ENCODE measurements at regions not wholly inside any gene's neighbourhood (a gene's known extent, or its start where the extent isn't known, plus 50 kb on each side); places are given as distances from the start of the nearest gene placed in this dataset.

DNA sequence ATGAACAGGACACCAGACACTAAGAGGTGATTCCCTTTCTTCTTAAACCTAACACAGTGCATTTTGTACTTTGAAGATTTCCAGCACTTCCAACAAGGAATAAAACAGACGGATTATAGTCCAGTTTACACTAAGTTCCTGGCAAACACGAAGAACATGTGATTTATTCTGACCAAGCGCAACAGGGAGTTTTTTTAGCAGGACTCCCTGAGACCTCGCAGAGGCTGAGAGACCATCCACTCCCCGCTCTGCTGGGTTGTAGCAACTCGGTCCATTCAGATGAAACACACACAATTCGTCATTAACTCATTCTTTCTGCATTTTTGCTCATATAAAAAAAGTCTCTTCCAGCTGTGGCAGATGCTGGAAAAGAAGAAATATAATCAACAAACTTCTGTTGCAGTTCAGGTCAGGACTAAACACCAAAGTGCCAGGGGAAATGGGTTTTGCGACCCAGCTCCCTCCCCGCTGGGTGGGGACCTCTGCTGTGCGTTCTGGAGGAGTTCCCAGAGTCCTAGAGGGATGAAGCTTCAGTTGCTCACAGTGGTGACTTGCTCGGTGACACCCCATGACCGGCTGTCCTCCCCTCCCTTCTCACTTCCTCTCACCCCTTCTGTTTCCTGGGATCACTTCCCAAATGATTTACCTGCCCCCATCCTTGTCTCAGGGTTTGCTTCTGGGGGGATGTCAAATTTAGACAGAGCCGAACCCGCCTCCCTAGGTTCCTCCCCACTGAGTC lies 52.5 kb downstream of the KCNF1 start:
- DNase-seq, result no peak

DNA sequence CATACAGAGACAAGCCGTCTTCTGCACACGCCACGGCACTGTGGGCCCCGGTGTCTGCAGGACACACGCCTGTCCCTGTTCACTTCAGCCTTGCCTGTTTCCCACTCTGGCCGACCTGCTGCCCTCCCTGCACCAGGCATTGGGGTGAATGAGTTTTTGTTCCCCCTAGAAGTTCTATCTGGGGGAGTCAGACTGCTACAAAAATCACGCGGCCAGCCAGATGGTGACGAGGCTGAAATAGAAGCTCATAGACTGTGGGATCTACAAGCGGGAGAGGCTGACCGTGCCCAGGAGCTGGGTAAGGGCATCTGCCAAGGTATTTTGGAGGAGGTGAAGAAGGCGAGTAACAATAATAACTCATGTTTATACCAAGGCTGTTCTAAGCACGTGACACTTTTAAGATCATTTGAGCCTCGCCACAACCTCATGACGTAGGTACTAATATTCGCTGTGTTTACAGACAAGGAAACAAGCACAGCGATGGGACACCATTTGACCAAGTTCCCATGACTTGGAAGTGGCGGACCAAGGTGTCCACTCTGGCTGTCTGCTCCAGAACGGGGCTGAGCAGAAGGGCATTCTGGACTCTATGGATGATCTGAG lies 53.6 kb downstream of the KCNF1 start:
- DNase-seq, result no peak

DNA sequence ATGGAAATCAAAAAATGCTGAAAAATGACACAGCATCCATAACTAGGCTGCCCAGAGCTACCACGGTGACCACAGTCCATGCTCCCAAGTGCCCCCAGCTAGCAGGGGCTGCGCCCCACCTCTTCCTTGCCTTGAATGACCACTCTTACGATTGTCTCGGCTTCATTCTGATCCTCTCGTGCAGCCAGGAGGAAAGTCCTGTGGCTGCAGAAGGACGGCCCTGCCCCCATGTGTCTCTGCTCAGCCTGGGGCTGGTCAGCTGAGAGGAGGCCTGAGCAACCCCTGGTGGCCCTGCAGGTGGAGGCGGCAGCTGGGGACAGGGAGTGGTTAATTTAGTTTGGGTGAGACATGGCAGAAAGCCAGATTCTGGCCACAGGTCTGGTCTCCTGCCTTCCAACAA lies 54.3 kb downstream of the KCNF1 start:
- no peak for DNase-seq

DNA sequence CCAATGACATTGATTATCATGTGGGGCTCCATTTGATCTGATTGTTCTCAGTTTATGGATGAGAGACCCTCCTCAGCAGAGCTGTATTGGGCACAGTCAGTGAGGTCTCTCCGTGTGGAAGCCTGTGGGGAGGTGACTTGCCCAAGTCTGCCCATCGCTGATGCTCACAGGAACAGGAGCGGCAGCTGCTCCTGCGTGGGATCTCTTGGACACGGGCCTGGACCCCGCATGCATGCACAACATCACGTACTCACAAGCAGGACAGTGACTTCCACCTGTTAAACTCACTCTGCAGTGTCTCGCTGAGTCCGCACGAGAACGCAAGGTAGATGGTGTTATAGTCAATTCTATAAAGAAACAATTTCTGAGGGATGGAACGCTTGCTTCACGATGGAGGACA lies 55.0 kb downstream of the KCNF1 start:
- no peak for DNase-seq

DNA sequence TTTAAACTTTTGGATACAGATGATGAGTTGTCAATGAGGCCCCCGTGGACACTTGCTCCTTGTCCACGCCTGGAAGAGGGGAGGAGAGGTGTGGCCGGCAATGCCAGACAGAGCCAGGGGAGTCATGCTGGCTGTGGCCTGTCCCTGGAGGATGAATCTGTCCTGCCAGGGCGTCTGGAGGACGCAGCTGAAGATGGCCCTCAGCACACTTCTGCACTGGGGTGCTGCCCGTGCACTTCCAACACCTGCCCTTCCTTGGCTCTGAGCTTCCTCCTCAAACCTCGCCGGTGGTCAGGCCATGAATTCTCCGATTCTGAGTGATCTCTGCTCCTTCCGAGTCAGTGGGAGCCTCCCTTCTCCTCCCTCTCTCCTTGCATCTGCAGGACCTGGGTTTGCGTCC lies 56.4 kb downstream of the KCNF1 start:
- DNase-seq, result no peak

DNA sequence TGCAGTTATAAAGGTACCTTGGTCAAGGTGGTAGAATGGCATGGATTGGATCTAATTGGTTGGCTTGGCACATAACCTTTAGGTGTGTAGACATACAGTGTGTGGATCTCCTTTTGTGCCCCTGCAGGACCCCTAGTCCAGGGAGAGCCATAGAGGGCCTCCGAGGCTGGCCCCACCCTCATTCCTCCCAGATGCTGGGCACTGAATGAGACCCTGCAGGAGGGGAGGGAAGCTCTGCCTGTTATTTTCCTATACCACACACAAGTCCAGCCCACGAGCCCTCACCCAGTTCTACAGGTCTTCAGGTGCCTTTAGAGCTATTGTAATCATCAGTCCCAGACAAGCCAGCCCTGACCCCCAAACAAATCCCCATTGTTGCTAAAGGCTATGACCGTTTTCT lies 58.9 kb downstream of the KCNF1 start:
- DNase-seq, result no peak

DNA sequence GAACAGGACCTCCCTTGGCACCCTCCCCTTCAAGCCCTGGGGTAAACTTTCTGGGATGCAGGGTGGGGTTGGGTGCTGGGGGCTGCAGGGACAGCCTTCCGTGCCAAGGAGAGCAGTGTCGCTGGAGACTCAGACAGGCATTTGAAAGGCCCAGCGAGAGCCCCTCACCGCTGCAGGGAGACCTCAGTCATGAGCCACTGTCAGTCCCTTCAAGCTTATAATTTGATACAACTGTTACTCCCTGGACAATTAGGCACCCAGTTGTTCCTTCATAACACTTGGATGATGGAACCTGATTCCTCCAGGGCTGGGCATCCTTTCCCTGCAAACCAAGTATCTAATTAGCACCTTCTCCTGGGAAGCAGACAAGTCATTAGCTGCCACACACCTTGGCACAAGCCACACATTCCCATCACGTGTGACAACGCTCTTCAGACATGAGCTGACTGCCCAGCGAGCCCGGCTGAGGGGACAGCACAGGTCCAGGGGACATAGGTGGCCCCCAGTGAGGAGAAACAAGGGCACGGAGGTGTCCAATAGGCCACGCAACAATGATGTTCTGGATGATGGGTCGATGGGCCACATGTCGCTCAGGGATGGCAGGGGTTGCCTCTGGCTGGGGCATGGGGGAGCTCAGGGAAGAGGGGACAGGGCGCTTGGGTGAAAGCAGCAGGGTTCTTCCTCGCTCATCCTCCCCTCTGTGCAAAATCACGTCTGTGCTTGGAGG lies 59.6 kb downstream of the KCNF1 start:
- DNase-seq, result no peak

DNA sequence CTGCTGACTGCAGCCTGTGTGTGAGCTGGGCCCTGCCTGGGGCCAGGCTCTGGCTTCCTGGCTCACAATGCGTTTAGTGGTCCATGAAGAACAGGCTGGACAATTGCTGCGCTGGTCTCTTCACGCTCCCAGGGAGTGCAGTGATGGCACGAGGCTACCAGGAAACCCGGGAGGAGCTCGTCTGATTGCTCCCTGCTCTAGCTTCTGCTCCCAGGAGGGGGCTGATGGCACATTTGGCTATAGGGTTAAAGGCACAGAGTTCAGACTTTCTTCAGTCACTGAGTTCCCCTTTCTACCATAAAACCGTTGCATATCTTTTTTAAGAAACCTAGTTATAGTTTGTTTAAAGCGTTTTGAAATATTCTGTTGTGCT lies 60.1 kb downstream of the KCNF1 start:
- no peak for DNase-seq

DNA sequence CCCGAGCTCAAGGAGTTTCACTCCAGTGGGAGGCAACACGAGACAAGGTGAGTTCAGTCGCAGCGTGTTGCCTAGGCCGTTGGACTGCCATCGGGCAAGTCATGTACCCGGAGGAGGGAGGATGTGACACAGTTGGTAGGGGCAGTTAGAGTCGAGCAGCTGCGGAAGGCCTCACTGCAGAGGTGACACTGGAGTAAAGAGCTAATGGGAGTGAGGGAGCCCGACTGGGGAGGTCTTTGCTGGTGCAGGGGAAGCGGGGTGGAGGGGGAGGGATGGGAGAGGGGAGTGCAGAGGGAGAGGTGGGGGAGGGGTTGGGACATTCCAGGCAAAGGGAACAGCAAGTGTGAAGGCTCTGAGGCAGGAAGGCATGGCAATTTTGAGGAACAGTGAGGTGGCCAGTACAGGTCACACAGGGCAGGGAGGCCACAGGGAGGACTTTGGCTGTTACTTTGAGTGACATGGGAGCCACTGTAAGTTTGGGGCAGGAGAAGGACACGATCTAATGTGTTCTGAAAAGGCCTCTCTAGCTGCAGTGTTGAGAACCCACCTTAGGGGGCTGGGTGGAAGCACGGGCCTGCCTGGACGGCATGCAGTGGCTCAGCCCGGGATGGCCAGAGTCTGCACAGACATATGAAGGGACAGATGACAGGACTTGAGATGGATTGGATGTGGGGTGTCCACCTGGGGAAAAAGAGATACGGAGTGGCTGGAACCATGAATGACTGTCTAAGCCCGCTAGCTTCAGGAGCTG lies 61.1 kb downstream of the KCNF1 start:
- no peak for DNase-seq

DNA sequence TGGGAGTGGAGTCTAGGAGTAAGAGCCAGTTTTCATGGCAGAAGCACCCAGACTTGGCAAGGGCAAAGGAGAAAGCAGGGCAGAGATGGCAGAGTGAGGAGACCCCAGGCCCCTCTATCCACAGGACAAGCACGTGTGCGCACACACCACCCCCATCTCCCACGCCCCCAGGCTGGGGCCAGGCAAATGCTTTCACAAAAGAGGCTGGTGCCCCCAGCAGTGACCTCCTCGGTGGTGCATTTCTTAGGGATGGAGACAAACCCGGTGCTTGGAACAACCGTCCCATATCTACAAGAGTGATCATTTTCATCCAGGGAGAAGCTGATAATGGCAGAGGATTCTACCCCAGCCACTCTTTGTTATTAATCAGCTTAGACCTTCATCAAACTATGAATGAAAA lies 62.0 kb downstream of the KCNF1 start:
- DNase-seq, result no peak

DNA sequence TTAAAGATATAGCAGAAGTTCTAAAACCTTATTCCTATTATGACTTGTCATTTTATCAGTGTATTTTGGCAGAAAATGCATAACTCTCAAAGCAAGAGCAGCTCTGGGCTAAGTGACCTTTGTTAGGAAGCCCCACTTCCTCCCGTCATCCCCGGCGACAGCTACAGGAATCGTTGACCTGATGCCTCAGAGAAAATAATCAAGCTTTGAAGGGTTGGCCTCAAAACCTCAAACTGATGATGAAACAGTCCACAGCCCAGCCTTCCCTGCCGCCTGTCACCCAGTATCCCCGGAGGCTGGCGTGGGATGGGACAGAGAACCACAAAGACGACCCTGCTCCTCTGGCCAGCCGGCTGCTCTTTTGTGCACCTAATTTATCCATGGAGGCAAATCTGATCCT lies 65.3 kb downstream of the KCNF1 start:
- no peak for DNase-seq

DNA sequence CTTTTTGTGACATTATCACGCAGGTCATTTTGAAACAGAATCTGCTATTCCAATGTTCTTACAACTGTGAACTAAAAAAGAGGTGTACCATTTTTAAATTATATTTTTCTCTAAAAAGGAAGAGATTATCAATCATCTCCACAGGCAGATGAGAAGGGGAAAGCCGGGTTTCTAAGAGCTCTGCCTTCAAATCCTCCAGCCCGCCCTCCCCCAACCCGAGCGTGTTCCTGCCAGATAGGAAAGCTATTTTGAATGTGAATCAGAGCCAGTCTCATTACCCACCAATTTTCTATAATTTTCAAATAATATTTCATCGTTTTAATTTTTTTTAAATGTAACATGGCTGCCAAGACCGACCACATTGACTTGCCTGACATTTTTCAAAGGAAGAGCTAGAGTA lies 65.9 kb downstream of the KCNF1 start:
- DNase-seq, result no peak

DNA sequence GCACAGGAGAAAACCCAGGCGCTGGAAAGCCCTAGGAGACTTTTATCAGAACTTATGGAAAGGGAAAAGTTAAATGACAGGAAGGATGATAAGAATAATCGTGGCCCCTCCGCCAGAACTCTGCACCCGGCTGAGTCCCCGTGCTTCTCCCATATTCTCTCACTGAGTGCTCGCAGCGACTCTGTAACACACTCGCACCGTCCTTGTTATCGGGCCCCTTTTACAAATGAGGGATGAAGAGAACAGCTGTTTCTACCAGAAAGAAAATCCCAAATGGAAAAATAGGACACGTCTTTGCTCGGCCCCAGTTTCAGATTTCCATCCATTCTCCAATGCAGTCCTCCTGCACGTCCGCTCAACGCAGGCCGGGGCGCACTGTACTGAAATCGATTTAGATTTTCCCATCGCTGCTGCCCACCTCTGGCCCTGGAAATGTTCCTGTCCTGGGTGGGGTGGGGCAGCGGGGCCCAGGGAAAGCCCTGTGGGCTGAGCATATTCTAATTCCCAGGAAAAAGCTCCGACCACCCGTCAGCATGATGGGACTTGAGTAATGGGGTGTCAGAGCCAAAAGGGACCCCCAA lies 66.4 kb downstream of the KCNF1 start:
- no peak for DNase-seq

DNA sequence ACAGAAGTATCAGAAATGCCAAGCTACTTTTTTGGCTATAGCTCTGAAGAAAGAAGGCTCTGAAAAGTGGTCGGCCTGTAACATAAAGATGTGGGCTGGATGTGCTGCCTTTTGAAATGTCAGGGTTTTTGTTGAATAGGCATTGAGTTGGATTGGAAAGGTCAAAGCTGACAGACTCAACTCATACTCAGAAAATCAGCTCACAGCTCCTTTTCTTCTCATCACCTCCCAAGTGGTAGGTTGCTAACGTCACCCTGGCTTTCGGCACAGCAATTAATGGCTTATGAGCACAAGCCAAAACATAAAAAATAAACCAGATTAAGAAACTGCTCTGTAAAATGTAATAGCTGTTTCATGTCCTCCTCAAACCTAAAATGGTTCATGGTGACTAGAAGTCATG lies 68.3 kb downstream of the KCNF1 start:
- no peak for DNase-seq

DNA sequence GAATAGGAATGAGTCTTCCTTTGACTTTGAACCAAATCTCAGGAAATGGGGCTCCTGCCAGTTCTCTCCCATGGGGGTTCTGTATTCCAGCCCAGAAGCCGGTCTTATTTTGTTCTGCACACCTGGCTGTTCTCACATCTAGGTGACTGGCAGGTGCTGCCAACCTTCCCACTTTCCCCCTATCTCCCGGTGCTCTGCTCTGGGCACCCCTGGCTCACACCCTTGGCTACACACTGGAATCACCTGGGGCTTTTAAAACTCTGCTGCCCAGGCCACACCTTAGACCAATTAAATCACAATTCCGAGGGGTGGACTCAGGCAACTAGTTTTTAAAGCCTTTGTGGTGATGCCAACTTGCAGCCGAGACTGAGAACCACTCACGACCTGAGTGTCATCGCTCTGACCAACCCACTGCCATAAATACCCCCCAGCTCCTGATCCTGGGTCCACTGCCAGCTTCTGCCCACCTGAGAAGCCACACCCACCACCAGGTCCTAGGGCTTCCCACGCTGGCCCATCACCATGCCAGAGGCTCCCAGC lies 69.2 kb downstream of the KCNF1 start:
- DNase-seq, result no peak

DNA sequence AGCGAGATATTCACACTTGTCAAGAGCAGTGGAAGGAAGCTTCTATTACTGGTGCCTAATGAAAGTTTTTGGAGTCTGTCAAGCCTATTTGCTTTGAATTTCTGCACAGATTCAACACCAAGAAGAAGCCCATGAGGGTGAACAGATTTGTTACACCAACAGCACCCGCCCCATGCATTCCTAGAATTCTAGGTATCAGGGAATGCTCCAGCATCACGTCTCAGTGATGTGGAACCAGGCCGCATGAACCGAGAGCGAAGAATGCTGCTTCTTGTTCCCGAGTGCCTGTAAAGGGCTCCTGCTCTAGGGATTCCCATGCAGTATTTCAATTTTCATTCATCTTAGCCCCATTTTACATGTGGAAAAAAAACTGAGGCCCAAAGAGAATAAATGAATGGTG lies 69.7 kb downstream of the KCNF1 start:
- DNase-seq, result no peak

DNA sequence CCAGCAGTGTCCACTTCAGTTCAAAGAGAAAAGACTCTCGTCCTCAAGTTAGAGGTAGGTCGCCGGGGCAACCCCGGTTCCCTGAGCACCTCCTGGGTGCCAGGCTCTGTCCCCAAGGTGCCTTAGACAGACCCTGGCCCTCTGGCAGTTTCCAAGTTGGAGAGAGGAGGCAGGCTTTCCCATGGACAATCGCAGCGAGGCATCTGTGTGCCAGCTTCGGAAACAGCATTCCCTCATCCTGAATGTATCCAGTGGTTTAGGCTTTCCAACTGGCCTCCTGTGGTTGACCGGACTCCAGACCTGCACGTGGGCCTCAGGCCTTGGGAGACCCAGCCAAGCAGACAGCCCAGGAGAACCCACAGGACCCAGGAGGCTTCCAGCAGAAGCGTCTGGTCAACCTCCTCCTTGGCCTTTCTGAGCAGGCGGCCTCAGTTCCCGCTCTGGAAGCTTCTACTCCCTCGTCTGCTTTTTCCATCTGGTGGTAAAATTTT lies 70.3 kb downstream of the KCNF1 start:
- no peak for DNase-seq

DNA sequence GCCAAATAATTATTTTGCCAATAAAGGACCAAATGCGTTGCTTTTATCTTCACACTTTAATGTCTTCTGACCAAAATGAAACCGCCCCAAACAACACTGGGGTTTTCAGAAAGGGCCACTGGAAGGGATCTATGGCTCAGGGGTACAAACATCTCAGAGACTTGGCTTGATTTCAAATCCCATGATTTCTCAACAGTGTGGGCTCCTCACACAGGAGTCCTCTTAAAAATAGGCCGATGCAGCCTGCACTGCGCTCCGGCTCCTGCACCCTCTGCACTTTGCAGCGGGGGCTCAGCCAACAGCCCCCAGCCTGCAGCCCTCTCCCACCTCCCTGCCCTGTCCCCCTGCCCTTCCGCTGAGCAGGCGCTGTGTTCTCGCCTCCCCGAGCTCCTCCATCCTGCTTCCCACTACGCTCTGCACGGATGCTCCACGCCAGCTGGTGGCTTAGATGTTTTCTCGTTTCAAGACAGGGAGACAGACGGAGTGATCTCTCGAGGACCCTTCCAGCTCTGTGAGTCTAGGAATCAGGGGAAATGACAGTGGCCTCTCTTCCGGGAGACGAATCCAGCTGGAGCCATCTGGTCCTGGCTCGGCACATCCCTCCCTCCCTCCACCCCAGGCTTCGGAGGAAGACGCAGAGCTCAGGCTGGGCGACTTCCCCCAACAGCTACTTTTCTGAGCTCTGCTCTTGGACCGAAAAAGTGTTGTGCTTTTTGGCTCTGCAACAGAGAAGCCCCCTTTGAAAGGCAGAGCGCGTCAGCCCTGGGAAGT lies 71.4 kb downstream of the KCNF1 start:
- DNase-seq, result no peak

DNA sequence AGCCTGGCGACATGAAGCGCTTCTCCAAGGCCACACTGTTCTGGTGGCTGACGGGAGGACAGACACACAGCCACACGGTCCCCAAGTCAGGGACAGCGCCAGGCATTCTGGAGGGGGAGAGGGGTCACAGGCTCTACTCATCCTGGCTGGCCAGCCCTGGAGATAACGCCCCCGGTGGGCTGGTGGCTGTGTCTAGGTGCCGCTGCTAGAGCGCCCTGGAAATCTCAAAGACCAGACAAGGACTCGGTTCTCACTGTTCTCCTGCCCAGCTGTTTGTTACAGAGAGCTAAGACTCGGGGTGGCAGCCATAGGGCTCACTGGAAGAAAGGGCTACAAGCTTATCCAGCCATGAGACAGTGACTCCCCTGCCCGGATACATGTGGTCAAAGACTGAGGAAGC lies 72.0 kb downstream of the KCNF1 start:
- no peak for DNase-seq

DNA sequence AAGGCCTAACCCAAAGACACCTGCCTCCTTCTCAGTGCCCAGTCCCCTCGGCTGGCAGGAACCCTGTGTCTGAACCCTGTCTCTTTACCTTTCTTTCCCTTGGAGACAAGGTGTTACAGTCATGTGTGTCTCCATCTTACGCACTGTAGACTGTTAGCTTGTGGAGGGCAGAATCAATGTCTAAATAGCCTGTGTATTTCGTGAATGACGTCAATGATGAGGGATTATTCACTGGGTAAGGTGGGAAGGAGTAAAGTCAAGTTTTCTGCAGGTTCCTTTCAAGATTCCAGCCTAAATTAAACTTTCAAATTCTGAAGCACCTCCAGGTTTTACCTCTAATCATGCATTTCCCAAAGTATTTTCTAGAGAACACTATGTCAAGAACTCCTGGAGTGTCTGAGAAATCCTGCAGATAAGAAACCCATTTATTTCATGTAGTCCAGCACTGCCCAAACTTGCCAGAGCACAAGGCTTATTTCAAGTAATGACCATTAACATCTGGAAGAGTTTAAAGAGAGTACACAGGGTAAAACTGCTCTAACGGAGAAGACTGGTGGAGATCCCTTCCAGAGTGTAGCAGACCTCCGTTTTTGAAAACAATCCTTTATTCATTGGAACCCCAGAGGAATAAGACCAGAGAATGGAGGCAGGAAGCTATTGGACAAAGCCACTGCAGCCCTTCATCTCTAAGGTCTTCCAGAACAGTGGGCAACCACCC lies 72.8 kb downstream of the KCNF1 start:
- DNase-seq, result no peak

DNA sequence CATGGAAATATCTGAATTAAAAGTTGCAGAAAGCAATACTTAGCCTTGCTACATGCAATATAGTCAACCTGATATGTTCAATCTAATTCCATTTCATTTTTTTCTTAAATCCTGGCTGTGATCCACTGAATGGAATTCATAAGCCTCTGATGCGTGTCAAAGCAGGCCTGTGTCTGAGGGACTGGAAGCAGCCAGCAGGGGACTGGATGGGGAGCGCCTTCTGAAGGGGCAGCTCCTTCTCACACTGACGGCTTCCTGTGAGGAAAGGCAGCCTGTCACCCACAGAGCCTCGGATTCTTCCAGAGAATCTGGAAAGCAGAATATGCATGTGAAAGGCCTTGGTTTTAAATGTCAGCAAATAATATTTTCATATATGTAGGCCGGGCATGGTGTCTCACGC lies 73.5 kb downstream of the KCNF1 start:
- no peak for DNase-seq
